ENCODE measurements at regions not wholly inside any gene's neighbourhood (a gene's known extent, or its start where the extent isn't known, plus 50 kb on each side); places are given as distances from the start of the nearest gene placed in this dataset.
"Not testable (repeated sequence)": the region's sequence is repeated elsewhere in the genome, so short reads cannot be mapped to it uniquely, and the experiment has no call there.

DNA sequence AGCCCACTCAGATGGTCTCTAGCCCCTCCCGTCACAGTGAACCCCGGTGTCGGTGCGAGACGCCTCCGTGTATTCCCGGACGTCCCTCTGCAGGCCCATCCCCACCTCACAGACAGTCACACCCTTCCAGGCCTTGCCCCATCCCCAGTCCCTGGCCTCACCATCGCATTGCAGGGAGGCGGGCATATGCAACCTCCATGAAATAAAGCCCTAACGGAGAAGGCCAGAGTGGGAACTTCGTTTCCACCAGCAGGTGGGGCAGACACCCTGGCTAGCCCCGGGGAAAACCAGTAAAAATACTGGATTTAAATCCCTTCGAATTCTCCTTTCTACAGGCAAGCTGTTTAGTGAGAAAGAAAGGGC, 154.3 kb downstream of the TMEM121 start:
- H3K9me3 ChIP-seq (ENCODE audit: control insufficient read depth in 4 of 4, low read length in 3 of 4); H3K27me3 ChIP-seq (ENCODE audit: control insufficient read depth in 4 of 4, insufficient read depth in 4 of 4, low read length in 3 of 4); H3K4me1 ChIP-seq (ENCODE audit: control insufficient read depth in 4 of 4, insufficient read depth in 4 of 4, low read length in 3 of 4); H3K36me3 ChIP-seq (ENCODE audit: control insufficient read depth in 4 of 4, insufficient read depth in 3 of 4, low read depth in 1 of 4, low read length in 3 of 4); H3K27ac ChIP-seq (ENCODE audit: low read depth in 1 of 2, low read length in 2 of 2); DNase-seq (ENCODE audit: low spot score); H3K9ac ChIP-seq (ENCODE audit: low read depth in 1 of 2, low read length in 2 of 2); H3K4me3 ChIP-seq (ENCODE audit: low read depth in 1 of 3, low read length in 3 of 3): not testable (repeated sequence)
- WGBS, result 50% methylated on average over 8 of the region's 14 CpGs

DNA sequence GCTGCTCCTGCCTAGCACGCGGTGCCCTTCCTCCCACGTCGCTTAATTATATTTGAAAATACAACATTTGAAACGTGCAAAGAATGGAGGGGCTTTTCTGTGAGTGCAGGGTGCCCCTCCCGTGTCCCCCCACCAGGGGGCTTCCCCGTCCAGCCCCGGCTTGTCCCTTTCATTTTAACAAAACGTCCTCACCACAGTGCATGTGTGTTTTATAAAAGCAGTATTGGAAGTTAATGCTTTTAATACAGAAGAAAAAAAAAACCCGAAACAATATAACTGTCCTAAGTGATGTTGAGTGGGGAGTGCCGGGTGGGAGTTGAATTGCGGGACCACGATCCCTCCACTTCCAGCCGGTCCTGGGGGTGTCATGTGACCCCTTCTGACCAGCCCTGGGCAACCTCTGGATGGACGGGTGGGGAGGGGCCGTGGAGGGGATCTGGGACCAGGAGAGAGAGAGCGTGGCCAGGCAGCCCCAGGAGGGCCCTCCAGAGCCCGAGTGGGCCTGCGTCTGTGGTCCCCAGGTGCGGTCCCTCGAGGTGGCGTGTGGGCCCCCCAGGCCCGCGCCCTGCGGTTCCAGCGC, 155.3 kb downstream of the TMEM121 start:
- H3K9ac ChIP-seq (ENCODE audit: low read depth in 1 of 2, low read length in 2 of 2); H3K27me3 ChIP-seq (ENCODE audit: control insufficient read depth in 4 of 4, insufficient read depth in 4 of 4, low read length in 3 of 4); H3K27ac ChIP-seq (ENCODE audit: low read depth in 1 of 2, low read length in 2 of 2); H3K36me3 ChIP-seq (ENCODE audit: control insufficient read depth in 4 of 4, insufficient read depth in 3 of 4, low read depth in 1 of 4, low read length in 3 of 4); H3K9me3 ChIP-seq (ENCODE audit: control insufficient read depth in 4 of 4, low read length in 3 of 4); DNase-seq (ENCODE audit: low spot score); H3K4me1 ChIP-seq (ENCODE audit: control insufficient read depth in 4 of 4, insufficient read depth in 4 of 4, low read length in 3 of 4); H3K4me3 ChIP-seq (ENCODE audit: low read depth in 1 of 3, low read length in 3 of 3): not testable (repeated sequence)
- WGBS, result 69% methylated on average over 14 of the region's 26 CpGs

DNA sequence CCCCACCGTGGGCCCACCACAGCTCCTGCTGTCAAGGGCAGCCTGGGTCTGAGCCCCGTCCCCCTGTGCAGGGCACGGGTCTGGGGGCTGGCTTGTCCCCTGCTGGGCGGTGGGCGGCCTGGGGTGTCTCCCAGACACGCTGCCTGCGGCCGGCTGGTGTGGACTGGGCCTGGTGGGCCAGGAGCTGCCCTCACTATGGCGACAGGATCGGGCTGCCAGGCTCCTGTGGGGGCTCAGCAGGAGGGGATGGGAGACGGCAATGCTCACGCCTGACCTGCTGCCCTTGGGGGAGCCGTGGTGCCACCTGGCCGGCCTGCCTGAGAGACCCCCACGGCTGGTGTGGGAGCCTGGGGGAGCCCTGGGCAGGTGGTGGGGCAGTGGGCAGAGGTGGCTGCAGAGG, 156.1 kb downstream of the TMEM121 start:
- not testable (repeated sequence) for H3K27me3 ChIP-seq (ENCODE audit: control insufficient read depth in 4 of 4, insufficient read depth in 4 of 4, low read length in 3 of 4); H3K9ac ChIP-seq (ENCODE audit: low read depth in 1 of 2, low read length in 2 of 2); H3K9me3 ChIP-seq (ENCODE audit: control insufficient read depth in 4 of 4, low read length in 3 of 4); DNase-seq (ENCODE audit: low spot score); H3K4me1 ChIP-seq (ENCODE audit: control insufficient read depth in 4 of 4, insufficient read depth in 4 of 4, low read length in 3 of 4); H3K27ac ChIP-seq (ENCODE audit: low read depth in 1 of 2, low read length in 2 of 2); H3K36me3 ChIP-seq (ENCODE audit: control insufficient read depth in 4 of 4, insufficient read depth in 3 of 4, low read depth in 1 of 4, low read length in 3 of 4); H3K4me3 ChIP-seq (ENCODE audit: low read depth in 1 of 3, low read length in 3 of 3)
- WGBS, result 58% methylated on average over 3 of the region's 15 CpGs

DNA sequence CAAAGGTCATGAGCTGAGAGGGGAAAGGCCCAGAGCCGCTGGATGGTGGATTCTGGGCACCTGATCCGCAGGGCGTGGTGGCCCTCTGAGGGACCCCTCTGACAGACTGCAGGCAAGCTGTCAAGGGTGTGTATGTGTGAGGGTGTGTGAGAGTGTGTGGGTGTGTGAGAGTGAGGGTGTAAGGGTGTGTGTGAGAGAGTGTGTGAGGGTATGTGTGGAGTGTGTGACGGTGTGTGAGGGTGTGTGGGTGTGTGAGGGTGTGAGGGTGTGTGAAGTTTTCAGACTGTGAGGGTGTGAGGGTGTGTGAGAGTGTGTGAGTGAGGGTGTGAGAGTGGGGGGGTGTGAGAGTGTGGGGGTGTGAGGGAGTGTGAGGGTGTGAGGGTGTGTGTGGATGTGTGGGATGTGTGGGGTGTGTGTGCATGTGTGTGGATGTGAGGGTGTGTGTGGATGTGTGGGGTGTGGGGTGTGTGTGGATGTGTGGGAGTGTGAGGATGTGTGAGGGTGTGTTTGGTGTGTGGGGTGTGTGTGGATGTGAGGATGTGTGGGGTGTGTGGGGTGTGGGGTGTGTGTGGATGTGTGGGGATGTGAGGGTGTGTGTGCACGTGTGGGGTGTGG, 156.7 kb downstream of the TMEM121 start:
- no peaks in the 10 kb centered on the region for H3K27me3 ChIP-seq (ENCODE audit: control insufficient read depth in 4 of 4, insufficient read depth in 4 of 4, low read length in 3 of 4)
- WGBS, result 88% methylated on average over 5 of the region's 5 CpGs
- H3K9ac ChIP-seq (ENCODE audit: low read depth in 1 of 2, low read length in 2 of 2), result no peak overlapping the region
- no peaks in the 10 kb centered on the region for H3K4me1 ChIP-seq (ENCODE audit: control insufficient read depth in 4 of 4, insufficient read depth in 4 of 4, low read length in 3 of 4)
- H3K27ac ChIP-seq (ENCODE audit: low read depth in 1 of 2, low read length in 2 of 2), result no peak overlapping the region
- no peaks in the 10 kb centered on the region for H3K9me3 ChIP-seq (ENCODE audit: control insufficient read depth in 4 of 4, low read length in 3 of 4)
- no peak overlapping the region for H3K4me3 ChIP-seq (ENCODE audit: low read depth in 1 of 3, low read length in 3 of 3)
- no peaks in the 10 kb centered on the region for H3K36me3 ChIP-seq (ENCODE audit: control insufficient read depth in 4 of 4, insufficient read depth in 3 of 4, low read depth in 1 of 4, low read length in 3 of 4)
- TF ChIP-seq GABPA (IDR thresholded peaks at IDR 0.05 in 1 of 2, conservative IDR thresholded peaks at IDR 0.05 in 1 of 2) (no peak), HNF4G (IDR thresholded peaks at IDR 0.05) (no peak), YY1 (IDR thresholded peaks at IDR 0.05) (no peak), SP1 (IDR thresholded peaks at IDR 0.05) (no peak), RXRA (IDR thresholded peaks at IDR 0.05) (no peak), RAD21 (IDR thresholded peaks at IDR 0.05) (no peak), TAF1 (conservative IDR thresholded peaks at IDR 0.05) (no peak), HNF4A (conservative IDR thresholded peaks at IDR 0.05) (no peak), JUND (IDR thresholded peaks at IDR 0.05) (no peak), FOXA2 (IDR thresholded peaks at IDR 0.05) (no peak), EGR1 (IDR thresholded peaks at IDR 0.05; ENCODE audit: low read depth in 2 of 2) (no peak), FOXA1 (IDR thresholded peaks at IDR 0.05) (no peak)
- TF ChIP-seq, protein P1, sequence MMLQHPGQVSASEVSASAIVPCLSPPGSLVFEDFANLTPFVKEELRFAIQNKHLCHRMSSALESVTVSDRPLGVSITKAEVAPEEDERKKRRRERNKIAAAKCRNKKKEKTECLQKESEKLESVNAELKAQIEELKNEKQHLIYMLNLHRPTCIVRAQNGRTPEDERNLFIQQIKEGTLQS (IDR thresholded peaks at IDR 0.05), result no peak
- TF ChIP-seq, protein P2, sequence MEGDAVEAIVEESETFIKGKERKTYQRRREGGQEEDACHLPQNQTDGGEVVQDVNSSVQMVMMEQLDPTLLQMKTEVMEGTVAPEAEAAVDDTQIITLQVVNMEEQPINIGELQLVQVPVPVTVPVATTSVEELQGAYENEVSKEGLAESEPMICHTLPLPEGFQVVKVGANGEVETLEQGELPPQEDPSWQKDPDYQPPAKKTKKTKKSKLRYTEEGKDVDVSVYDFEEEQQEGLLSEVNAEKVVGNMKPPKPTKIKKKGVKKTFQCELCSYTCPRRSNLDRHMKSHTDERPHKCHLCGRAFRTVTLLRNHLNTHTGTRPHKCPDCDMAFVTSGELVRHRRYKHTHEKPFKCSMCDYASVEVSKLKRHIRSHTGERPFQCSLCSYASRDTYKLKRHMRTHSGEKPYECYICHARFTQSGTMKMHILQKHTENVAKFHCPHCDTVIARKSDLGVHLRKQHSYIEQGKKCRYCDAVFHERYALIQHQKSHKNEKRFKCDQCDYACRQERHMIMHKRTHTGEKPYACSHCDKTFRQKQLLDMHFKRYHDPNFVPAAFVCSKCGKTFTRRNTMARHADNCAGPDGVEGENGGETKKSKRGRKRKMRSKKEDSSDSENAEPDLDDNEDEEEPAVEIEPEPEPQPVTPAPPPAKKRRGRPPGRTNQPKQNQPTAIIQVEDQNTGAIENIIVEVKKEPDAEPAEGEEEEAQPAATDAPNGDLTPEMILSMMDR (IDR thresholded peaks at IDR 0.05; ENCODE audit: low read depth, low read length, missing input control), result no peak
- TF ChIP-seq, protein P3, sequence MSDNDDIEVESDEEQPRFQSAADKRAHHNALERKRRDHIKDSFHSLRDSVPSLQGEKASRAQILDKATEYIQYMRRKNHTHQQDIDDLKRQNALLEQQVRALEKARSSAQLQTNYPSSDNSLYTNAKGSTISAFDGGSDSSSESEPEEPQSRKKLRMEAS (IDR thresholded peaks at IDR 0.05), result no peak
- TF ChIP-seq, protein P4, sequence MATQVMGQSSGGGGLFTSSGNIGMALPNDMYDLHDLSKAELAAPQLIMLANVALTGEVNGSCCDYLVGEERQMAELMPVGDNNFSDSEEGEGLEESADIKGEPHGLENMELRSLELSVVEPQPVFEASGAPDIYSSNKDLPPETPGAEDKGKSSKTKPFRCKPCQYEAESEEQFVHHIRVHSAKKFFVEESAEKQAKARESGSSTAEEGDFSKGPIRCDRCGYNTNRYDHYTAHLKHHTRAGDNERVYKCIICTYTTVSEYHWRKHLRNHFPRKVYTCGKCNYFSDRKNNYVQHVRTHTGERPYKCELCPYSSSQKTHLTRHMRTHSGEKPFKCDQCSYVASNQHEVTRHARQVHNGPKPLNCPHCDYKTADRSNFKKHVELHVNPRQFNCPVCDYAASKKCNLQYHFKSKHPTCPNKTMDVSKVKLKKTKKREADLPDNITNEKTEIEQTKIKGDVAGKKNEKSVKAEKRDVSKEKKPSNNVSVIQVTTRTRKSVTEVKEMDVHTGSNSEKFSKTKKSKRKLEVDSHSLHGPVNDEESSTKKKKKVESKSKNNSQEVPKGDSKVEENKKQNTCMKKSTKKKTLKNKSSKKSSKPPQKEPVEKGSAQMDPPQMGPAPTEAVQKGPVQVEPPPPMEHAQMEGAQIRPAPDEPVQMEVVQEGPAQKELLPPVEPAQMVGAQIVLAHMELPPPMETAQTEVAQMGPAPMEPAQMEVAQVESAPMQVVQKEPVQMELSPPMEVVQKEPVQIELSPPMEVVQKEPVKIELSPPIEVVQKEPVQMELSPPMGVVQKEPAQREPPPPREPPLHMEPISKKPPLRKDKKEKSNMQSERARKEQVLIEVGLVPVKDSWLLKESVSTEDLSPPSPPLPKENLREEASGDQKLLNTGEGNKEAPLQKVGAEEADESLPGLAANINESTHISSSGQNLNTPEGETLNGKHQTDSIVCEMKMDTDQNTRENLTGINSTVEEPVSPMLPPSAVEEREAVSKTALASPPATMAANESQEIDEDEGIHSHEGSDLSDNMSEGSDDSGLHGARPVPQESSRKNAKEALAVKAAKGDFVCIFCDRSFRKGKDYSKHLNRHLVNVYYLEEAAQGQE (IDR thresholded peaks at IDR 0.05), result no peak
- TF ChIP-seq, protein P5, sequence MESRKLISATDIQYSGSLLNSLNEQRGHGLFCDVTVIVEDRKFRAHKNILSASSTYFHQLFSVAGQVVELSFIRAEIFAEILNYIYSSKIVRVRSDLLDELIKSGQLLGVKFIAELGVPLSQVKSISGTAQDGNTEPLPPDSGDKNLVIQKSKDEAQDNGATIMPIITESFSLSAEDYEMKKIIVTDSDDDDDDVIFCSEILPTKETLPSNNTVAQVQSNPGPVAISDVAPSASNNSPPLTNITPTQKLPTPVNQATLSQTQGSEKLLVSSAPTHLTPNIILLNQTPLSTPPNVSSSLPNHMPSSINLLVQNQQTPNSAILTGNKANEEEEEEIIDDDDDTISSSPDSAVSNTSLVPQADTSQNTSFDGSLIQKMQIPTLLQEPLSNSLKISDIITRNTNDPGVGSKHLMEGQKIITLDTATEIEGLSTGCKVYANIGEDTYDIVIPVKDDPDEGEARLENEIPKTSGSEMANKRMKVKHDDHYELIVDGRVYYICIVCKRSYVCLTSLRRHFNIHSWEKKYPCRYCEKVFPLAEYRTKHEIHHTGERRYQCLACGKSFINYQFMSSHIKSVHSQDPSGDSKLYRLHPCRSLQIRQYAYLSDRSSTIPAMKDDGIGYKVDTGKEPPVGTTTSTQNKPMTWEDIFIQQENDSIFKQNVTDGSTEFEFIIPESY (IDR thresholded peaks at IDR 0.05), result no peak
- DNase-seq (ENCODE audit: low spot score), result no peak
